Type B pancreatic cell (in vitro differentiated cells): ENCODE measurements at regions not wholly inside any gene's neighbourhood (a gene's known extent, or its start where the extent isn't known, plus 50 kb on each side); places are given as distances from the start of the nearest gene placed in this dataset.

Experiments
- DNase-seq: peaks from one replicate; pipeline ENCODE4 v3.0.0; 2021; ENCODE audit warnings: mixed read lengths; ENCODE audit not compliant: unreplicated experiment; ENCODE audit errors: extremely low spot score
- H3K27ac Mint-ChIP-seq: 2 replicates; pipeline ENCODE4 v1.8.0; 2021; ENCODE audit warnings: mild to moderate bottlenecking, mixed read lengths
- H3K27me3 Mint-ChIP-seq: 2 replicates; pipeline ENCODE4 v1.8.0; 2021; ENCODE audit warnings: mixed read lengths
- H3K36me3 Mint-ChIP-seq: 2 replicates; pipeline ENCODE4 v1.8.0; 2021; ENCODE audit warnings: mixed read lengths
- H3K4me1 Mint-ChIP-seq: one replicate; pipeline ENCODE4 v1.8.0; 2021; ENCODE audit warnings: mixed read lengths; ENCODE audit not compliant: unreplicated experiment
- H3K4me3 Mint-ChIP-seq: 2 replicates; pipeline ENCODE4 v1.8.0; 2021; ENCODE audit warnings: mild to moderate bottlenecking, mixed read lengths
- H3K9me3 Mint-ChIP-seq: 2 replicates; pipeline ENCODE4 v1.8.0; 2021; ENCODE audit warnings: mixed read lengths
- TF ChIP-seq, protein P1 (sequence below): fragments of 200-600 bp; sonication (generic); conservative IDR thresholded peaks from 2 replicates; pipeline ENCODE4 v1.5.0; 2021; ENCODE audit warnings: antibody characterized with exemption, mild to moderate bottlenecking

DNA sequence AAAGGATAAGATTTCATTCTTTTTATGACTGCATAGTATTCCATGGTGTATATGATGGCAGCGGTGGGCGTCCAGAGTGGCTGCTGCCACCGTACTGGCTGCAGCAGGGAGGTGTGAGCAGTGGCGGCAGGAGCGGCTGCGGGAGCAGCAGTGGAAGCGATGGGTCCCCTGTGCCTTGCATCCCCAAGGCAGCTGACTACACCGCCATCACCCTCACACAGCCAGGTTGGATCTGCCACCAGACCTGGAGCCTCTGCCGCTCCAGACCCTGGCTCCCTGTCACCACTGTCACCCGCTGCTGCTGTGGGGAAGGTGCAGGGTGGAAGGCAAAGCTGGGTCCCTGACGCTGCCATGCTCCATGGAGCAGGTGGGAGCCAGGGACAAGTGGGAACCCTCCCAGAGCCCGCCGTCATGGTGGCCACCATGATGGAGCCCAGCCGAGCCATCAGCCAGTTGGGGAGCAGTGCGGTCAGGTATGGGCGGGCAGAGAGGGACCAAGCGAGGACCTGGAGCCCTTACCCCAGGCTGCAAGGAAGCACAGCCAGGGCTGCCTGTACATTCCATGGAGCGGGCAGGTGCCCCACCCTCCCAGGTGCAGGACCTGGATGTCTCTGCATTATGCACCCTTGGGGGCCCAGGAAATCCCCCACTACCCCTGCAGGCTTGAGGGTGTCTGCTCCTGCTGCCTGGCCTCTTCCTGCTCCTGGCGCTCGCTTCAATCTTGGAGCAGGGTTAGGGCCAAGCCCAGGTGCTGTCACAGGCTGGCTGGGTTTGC lies 226.1 kb downstream of the OTOR start:
- Mint-ChIP-seq H3K4me1 (peaks cover 11% of the 10 kb centered on the region), H3K9me3 (no peaks in the 10 kb centered on the region), H3K4me3 (no peak overlapping the region), H3K27me3 (no peaks in the 10 kb centered on the region), H3K27ac (no peak overlapping the region), H3K36me3 (no peaks in the 10 kb centered on the region)
- TF ChIP-seq, protein P1, sequence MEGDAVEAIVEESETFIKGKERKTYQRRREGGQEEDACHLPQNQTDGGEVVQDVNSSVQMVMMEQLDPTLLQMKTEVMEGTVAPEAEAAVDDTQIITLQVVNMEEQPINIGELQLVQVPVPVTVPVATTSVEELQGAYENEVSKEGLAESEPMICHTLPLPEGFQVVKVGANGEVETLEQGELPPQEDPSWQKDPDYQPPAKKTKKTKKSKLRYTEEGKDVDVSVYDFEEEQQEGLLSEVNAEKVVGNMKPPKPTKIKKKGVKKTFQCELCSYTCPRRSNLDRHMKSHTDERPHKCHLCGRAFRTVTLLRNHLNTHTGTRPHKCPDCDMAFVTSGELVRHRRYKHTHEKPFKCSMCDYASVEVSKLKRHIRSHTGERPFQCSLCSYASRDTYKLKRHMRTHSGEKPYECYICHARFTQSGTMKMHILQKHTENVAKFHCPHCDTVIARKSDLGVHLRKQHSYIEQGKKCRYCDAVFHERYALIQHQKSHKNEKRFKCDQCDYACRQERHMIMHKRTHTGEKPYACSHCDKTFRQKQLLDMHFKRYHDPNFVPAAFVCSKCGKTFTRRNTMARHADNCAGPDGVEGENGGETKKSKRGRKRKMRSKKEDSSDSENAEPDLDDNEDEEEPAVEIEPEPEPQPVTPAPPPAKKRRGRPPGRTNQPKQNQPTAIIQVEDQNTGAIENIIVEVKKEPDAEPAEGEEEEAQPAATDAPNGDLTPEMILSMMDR, result no peak
- no peak for DNase-seq

DNA sequence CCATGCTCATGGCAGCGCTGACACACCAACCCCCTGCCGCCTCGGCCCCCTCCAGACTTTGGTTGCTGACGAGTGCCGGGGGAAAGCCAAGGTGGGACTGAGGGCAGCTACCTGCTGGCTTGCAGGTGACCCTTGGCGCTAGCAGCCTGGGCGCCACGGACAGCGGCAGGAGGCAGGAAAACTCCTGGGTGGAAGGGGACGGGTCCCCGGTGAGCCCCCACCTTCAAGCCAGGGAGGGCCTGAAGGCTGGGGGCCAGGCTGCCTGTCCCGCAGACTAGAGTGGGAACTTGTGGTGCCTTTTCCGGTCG lies 226.7 kb downstream of the OTOR start:
- Mint-ChIP-seq H3K4me3 (no peak overlapping the region), H3K36me3 (no peaks in the 10 kb centered on the region), H3K27ac (no peak overlapping the region), H3K27me3 (no peaks in the 10 kb centered on the region), H3K4me1 (peaks cover 11% of the 10 kb centered on the region), H3K9me3 (no peaks in the 10 kb centered on the region)
- TF ChIP-seq, protein P1, result no peak
- no peak for DNase-seq

DNA sequence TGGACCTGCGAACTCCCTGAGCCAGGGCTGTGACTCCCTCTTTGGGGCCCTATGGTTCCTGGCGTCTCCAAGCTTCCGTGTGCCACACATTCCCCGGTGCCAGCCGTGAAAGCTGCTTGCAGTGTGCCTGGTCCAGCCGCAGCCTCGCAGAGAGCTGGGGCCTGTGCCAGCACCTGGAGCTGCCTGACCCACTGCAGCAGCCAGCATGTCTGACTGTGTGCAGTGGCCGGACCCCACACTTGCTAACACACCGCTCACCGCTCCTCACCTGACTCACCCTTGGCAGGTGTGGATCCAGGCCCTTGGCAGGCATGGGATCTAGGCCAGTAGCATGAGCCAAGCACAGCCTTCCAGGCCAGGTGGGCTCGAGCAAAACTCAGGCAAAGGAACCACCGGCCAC lies 227.5 kb downstream of the OTOR start:
- TF ChIP-seq, protein P1, result no peak

DNA sequence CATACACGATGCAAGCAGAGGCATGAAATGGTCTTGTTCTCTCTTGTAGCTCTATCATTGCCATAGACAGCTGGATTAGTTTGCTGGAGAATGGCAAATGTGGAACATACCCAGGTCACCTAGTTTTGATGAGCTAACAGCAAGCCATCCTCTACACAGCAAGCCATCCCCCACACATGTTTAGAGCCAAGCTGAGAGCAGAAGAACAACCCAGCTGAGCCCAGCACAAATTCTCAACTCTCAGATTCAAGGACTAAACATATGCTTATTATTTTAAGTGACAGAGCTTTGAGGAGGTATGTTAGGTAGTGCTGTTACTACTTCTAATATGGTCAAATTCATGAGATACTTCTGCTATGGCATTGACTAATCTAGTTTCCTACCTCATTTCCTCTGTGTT lies 230.3 kb downstream of the OTOR start:
- Mint-ChIP-seq H3K4me3 (no peak overlapping the region), H3K9me3 (no peaks in the 10 kb centered on the region), H3K27me3 (peaks cover 7% of the 10 kb centered on the region), H3K27ac (no peak overlapping the region), H3K36me3 (no peaks in the 10 kb centered on the region), H3K4me1 (no peaks in the 10 kb centered on the region)
- DNase-seq, result no peak
- TF ChIP-seq, protein P1, result no peak

More for the DNA sequence above, 227.5 kb downstream of the OTOR start:
- DNase-seq, result no peak
- Mint-ChIP-seq H3K4me1 (peaks cover 8% of the 10 kb centered on the region), H3K27me3 (peaks cover under 1% of the 10 kb centered on the region), H3K27ac (no peak overlapping the region), H3K4me3 (no peak overlapping the region), H3K36me3 (no peaks in the 10 kb centered on the region), H3K9me3 (no peaks in the 10 kb centered on the region)

DNA sequence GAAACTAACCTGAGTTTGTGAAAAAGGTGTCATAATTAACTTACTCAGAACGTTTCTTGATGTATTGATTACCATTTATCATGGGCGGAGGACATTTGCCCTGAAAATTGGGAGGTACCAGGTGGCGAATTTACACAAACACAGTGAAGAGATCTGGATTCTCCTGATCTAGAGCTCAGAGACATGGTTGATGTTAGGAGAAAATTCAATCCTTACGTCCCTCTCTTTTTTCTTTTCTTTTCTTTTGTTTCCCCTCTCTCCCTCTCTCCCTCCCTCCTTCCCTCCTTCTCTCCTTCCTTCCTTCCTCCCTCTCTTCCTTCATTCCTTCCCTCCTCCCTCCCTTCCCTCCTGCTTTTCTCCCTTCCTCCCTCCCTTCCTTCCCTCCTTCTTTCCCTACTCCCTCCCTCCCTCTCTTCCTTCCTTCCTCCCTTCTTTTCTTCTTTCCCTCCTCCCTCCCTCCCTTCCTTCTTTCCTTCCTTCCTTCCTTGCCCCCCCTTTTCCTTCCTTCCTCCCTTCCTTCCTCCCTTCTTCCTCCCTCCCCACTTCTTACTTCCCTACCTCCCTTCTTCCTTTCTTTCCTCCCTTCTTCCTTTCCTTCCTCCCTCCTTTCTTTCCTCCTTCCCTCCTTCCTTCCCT lies 234.1 kb downstream of the OTOR start:
- no peak overlapping the region for H3K27ac Mint-ChIP-seq
- no peak overlapping the region for H3K4me3 Mint-ChIP-seq
- no peaks in the 10 kb centered on the region for H3K9me3 Mint-ChIP-seq
- DNase-seq, result no peak
- TF ChIP-seq, protein P1, result no peak
- H3K36me3 Mint-ChIP-seq, result no peaks in the 10 kb centered on the region
- no peaks in the 10 kb centered on the region for H3K4me1 Mint-ChIP-seq
- peaks cover 7% of the 10 kb centered on the region for H3K27me3 Mint-ChIP-seq
